ENCODE measurements at regions not wholly inside any gene's neighbourhood (a gene's known extent, or its start where the extent isn't known, plus 50 kb on each side); places are given as distances from the start of the nearest gene placed in this dataset.
A peak's percentile ranks its signal among the peaks of the same experiment; 100 is the strongest.
"Not testable (repeated sequence)": the region's sequence is repeated elsewhere in the genome, so short reads cannot be mapped to it uniquely, and the experiment has no call there.

DNA sequence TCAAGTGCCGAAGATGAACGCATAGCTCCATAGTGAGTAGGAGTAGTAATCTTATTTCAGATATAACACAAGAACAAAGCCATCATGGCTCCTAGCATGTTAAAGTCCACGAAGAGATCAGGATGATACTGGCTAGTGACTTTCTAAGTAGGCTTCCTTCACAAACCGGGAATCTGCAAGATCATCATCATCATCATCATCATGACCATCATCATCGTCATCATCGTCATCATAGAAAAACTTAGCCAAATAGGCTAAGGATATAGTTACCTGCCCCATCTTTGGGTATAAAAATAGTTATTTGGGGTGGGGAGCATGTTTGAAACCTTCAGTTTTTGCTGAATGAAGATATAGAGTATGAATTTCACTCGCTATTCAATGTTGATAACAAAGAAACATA lies 57.9 kb downstream of the PYDC2 start:
- no peak for DNase-seq (ENCODE audit: low read depth in 2 of 2)

DNA sequence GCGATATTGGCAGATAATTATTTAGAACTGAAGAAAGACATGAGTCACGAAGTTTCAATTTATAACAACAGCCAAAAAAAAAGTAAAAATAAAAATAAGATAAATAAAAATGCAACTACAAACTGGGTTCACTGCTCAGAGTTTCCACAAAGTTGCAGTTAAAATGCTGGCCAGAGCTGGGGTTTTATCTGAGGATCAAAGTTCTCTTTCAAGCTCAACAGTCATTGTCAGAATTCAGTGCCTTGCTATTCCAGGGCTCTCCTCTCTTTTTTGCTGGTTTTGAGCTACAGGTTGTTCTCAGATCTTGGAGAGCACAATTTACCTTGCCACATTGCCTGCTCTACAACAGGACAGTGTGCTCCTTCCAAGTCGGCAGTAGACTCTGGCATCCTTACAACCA lies 60.1 kb downstream of the PYDC2 start:
- DNase-seq (ENCODE audit: low read depth in 2 of 2): no peak

DNA sequence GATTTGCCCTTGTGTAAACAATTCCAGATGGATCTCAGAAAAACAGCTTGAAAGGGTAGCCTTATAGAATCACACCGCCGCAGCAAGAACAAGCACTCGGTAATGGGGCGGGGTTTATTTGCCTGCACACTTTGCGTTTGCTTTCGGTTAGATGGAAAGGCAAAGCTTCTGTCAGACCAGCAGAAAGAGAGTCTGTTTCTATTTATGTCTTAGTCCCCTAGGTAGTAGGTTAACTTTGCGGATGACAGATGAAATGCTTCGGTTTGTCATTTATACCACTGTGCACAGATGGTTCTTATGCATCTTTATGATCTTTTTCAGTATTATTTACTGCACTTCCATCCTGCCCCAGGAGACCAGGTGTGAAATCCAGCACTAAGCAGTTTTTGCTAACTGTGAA lies 62.2 kb downstream of the PYDC2 start:
- DNase-seq (ENCODE audit: low read depth in 2 of 2): no peak

- no peak for DNase-seq (ENCODE audit: low read depth in 2 of 2)
Measured at GRCh38 chr3:191528589-191528988, 67.6 kb downstream of the PYDC2 start.

DNA sequence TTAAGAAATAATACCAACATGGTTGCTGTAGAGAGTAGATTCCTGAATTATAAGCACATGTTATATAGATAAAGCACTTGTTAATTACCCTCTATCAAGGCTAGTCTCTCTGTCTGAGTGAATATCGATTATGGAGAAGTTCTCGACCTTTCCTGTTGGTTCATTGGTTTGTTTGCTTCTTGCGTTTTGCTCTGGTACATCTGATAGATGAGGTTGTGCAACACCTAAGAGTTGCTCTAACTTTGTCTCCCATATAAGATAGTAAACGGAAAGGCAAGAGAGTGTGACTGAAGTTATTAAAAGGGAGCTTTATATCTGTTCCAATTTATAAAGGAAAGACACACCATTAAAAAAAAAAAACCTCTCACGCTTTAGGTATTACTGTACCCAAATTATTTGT lies 69.0 kb downstream of the PYDC2 start:
- DNase-seq (ENCODE audit: low read depth in 2 of 2): no peak

DNA sequence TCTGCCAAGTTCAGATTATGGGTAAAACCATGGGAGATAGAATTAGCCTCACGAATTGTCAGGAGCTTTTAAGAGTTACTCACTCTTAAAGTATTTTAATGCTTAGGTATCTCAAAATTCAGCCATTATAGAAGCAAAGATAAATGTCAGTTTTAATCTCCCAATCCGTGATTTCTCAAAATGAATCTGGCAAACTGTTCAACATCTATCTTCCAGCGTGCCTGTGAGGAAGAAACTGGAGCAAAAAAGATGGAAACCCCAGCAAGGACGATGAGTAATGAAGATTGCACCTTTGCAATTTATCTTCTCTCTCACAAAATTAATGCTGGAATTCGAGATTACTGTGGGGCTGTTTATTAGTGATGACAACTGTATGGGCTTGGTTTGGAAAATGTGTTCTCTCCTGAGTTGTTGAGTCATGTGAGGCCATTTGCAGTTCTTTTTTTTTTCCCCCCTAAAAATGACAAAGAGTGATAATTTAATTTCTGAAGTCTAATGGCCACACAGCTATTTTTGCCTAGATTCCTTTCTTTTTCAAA lies 70.5 kb downstream of the PYDC2 start:
- peak in 1 of 2 experiments; percentile 11 for DNase-seq (ENCODE audit: low read depth in 2 of 2)

DNA sequence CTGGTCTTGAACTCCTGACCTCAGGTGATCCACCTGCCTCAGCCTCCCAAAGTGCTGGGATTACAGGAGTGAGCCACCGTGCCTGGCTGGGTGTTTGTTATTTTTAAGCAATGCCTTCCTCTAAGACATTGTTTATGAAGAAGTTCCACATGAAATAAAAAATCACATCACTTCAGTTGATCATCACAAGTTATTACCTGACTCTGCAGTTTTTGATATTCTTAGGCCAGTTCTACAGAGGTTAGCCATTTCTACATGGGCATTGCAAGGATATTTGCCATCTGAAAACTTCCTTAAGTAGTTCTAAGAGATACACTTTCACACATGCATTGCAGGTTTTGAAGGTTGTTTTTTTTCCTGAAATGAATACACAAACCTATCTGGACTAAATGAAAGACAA lies 82.1 kb downstream of the PYDC2 start:
- DNase-seq (ENCODE audit: low read depth in 2 of 2): no peak

- no peak for DNase-seq (ENCODE audit: low read depth in 2 of 2)
Measured at GRCh38 chr3:191543897-191544296, 82.9 kb downstream of the PYDC2 start.

GRCh38 chr3:191549357-191549756 lies 88.4 kb downstream of the PYDC2 start:
- DNase-seq (ENCODE audit: low read depth in 2 of 2): no peak

DNA sequence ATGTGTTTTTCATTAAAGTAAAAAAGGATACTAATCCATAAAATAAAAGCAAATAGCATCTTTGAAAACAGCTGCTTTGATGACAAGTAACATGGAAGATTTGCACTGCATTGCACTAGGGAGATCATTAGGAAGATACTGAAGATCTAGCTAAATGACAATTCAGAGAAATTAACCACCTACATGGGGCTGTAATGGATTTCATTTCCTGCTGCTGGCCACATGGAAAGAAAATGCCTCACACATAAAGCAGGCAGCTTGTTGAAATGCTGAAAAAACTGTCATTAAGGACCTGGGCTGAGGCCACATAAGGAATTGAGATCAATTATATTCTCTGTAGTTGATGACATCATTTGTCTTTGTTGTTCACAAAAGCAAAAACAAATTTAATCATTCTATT lies 94.1 kb downstream of the PYDC2 start:
- no peak for DNase-seq (ENCODE audit: low read depth in 2 of 2)

DNA sequence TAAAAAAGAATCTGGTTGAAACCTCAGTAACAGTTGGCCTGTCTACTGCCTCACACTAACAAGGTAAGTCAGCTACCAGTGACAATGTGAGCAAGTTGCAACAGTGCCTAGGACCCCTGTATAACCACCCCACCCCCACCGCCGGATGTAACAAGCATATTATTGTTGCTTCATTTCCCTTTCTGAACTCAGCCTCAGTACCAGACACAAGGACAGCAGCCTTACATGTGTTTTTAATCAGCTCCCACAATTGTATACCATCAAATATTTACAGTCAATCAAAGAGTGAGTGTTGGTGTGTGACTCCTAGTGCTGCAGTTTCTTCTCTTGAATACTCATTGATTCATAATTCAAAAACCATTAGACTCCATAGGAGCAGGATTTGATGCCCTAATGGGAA lies 96.4 kb downstream of the PYDC2 start:
- DNase-seq (ENCODE audit: low read depth in 2 of 2): no peak

GRCh38 chr3:191563722-191564121 lies 102.8 kb downstream of the PYDC2 start:
- DNase-seq (ENCODE audit: low read depth in 2 of 2): no peak

GRCh38 chr3:191566469-191566868 lies 105.5 kb downstream of the PYDC2 start:
- peak in 1 of 2 experiments; percentile 3 for DNase-seq (ENCODE audit: low read depth in 2 of 2)

DNA sequence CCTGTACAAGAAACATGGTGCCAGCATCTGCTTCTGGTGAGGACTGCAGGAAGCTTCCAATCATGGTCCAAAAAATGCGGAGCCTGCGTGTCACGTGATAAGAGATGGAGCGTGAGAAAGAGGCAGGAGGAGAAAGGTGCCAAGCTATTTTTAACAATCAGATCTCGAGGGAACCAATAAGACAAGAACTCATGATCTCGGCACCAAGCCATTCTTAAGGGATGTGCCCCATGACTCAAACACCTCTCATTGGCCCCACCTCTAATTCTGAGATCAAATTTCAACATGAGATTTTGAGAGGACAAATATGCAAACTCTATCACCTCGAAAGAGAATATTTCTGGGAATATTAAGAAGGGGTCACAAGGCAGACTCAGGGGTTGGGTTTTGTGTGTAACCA lies 107.2 kb downstream of the PYDC2 start:
- DNase-seq (ENCODE audit: low read depth in 2 of 2): no peak

- no peak for DNase-seq (ENCODE audit: low read depth in 2 of 2)
Measured at GRCh38 chr3:191592105-191592504, 131.1 kb downstream of the PYDC2 start.

GRCh38 chr3:191593486-191593885 lies 132.5 kb downstream of the PYDC2 start:
- no peak for DNase-seq (ENCODE audit: low read depth in 2 of 2)

DNA sequence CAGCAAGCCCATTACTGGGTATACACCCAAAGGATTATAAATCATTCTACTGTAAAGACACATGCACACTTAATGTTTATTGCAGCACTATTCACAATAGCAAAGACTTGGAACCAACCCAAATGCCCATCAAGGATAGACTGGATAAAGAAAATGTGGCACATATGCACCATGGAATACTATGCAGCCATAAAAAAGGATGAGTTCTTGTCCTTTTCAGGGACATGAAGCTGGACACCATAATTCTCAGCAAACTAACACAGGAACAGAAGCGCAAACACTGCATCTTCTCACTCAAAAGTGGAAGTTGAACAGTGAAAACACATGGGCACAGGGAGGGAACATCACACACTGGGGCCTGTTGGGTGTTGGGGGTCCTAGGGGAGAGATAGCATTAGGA lies 154.5 kb downstream of the PYDC2 start:
- DNase-seq (ENCODE audit: low read depth in 2 of 2): not testable (repeated sequence)

DNA sequence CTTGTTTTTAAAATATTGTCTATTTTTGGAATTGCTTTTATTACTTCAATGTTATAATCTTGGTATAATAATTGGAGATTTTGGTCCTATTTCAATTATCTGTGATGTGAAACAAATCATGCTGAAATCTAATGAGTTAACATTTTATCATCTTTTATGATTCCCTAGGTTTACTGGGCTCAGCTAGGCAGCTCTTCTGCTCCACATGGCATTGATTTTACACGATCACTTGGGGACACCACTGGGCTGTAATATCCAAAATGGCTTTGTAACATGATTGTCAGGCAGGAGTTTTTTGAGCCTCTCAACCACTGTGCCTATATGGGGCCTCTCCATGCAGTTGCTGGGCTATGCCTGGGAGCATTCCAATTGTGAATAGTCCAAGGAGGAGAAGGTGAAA lies 163.3 kb downstream of the PYDC2 start:
- DNase-seq (ENCODE audit: low read depth in 2 of 2): no peak

DNA sequence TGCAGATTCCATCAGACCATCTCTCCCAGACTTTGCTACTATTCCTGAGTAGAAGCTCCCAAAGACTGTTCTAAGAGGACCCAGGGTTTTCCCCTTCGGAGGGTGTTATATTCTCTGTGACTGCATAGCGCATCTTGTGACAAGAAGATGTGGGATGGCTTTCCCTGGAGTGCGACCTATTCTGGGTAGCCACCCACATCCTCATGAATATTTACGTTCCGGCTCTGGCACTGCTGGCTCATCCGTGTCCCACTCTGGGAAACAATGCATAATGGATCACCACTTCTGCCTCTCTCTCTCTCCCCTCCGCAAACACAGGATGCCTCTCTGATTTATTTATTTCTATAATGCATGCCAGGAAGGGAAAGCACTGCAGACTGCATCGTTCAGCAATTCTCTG lies 166.1 kb downstream of the PYDC2 start:
- DNase-seq (ENCODE audit: low read depth in 2 of 2): no peak

DNA sequence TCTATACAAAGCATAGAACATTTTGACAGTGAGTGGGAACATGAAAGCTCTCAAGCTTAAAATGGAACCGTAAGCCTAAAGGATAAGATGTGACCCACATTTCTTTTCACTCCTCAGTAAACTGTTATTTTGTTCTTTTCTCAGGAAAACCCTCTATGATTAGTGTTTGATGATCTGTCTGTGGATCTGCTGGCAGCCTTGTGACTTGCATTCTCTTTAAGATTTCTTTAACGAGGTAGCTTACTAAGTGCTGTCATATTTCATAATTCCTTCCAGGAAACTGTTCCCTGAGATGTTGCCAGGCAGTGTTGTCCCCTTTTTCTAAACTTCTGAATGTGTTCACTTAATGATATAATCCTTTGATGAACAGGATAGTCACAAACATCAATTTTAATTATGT lies 167.6 kb downstream of the PYDC2 start:
- no peak for DNase-seq (ENCODE audit: low read depth in 2 of 2)

DNA sequence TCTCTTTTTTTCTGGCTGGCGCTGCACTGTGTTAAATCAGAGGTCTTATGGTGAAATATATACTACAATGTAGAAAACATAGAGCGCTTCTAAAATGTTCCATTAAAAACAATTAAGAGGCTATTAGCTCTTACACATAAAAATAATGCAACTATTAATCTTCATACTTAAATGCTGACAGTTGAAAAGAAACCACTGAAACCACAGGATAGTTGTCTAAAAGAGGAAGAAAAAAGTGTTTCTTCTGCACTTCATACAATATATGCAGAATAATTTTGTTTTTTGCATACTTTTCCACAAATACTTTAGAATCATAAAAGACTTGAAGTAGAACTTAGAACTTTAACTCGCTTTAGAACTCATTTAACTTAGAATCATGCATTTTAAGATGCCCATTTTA lies 170.5 kb downstream of the PYDC2 start:
- DNase-seq (ENCODE audit: low read depth in 2 of 2): no peak

- no peak for DNase-seq (ENCODE audit: low read depth in 2 of 2)
Measured at GRCh38 chr3:191634902-191635301, 173.9 kb downstream of the PYDC2 start.

DNA sequence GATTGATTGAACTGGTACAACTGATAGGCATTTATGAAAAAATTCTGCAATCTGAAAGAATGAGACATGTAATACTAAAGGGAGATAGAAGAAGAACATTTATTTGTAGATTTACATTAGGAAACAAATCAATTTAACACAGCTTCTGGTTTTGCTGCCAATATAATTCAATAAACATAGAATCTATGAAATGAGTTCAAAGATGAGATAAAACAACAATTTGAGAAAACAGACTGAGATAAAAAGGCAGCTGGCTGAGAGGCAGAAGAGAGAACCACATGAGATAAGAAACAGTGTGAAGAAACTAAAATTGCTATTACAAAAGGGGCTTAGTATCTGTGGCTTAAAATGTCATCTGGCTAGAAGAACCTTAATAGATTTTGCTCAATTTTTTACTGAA lies 176.6 kb downstream of the PYDC2 start:
- no peak for DNase-seq (ENCODE audit: low read depth in 2 of 2)

DNA sequence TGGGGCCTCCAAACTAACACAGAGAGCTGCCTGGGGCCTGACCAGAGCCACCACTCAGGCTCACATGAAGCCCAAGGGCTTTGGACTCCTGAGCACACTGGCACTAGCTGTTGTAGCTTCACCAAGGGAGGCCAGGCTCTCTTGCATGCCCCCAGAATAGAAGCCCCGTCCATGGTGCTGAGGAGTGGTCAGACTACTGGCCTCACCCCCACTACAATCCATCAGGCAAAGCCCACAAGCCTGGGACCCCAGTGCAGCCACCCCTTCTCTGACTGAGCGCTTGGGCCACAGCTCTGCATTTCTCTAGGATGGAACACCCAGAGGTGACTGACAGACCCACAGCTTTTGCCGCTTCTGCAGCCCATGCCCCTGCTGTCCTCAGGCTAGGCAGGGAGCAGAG lies 180.8 kb downstream of the PYDC2 start:
- no peak for DNase-seq (ENCODE audit: low read depth in 2 of 2)

DNA sequence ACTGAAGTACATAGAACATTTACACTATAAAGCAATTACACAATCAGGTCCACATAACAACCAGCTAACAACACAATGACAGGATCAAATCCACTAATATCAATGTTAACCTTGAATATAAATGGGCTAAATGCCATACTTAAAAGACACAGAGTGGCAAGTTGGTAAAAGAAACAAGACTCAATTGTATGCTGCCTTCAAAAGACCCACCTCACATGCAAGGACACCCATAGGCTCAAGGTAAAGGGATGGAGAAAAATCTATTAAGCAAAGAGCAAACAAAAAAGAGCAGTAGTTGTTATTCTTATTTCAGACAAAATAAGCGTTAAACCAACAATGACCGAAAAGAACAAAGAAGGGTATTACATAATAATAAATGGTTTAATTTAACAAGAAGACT lies 183.3 kb downstream of the PYDC2 start:
- no peak for DNase-seq (ENCODE audit: low read depth in 2 of 2)

Data from fibroblast of skin of left quadriceps (primary cell).